ENCODE measurements at regions not wholly inside any gene's neighbourhood (a gene's known extent, or its start where the extent isn't known, plus 50 kb on each side); places are given as distances from the start of the nearest gene placed in this dataset.

- H3K9me2 ChIP-seq (ENCODE audit: low read depth, low read length): no peaks in the 10 kb centered on the region
- no peak overlapping the region for H3K4me3 ChIP-seq (ENCODE audit: low read depth, low read length, poor library complexity, severe bottlenecking)
- no peaks in the 10 kb centered on the region for H3F3A ChIP-seq (ENCODE audit: insufficient read depth, low read length)
- no peak overlapping the region for H3K9ac ChIP-seq (ENCODE audit: low read length)
- TF ChIP-seq CTCF (IDR thresholded peaks at IDR 0.05; ENCODE audit: low read length): no peak
- TF ChIP-seq EZH2 (IDR thresholded peaks at IDR 0.05; ENCODE audit: borderline replicate concordance, low read length): no peak
- H3K9me3 ChIP-seq (ENCODE audit: low read length): no peaks in the 10 kb centered on the region
- H3K27ac ChIP-seq (ENCODE audit: low read depth, low read length, poor library complexity, severe bottlenecking): no peak overlapping the region
- no peaks in the 10 kb centered on the region for H3K36me3 ChIP-seq (ENCODE audit: insufficient read depth, low read length)
- H4K20me1 ChIP-seq (ENCODE audit: insufficient read depth, low read length): no peaks in the 10 kb centered on the region
- no peak overlapping the region for H3K4me2 ChIP-seq (ENCODE audit: low read length)
- no peaks in the 10 kb centered on the region for H3K4me1 ChIP-seq (ENCODE audit: insufficient read depth, low read length, severe bottlenecking)
- H3K27me3 ChIP-seq (ENCODE audit: insufficient read depth, low read length): no peaks in the 10 kb centered on the region
- no peaks in the 10 kb centered on the region for H3K79me2 ChIP-seq (ENCODE audit: insufficient read depth, low read length)
- H2AFZ ChIP-seq (ENCODE audit: low read length): no peak overlapping the region
These were observed 123.8 kb upstream of the SOX5 start for GRCh38 chr12:24073170-24073810.

DNA sequence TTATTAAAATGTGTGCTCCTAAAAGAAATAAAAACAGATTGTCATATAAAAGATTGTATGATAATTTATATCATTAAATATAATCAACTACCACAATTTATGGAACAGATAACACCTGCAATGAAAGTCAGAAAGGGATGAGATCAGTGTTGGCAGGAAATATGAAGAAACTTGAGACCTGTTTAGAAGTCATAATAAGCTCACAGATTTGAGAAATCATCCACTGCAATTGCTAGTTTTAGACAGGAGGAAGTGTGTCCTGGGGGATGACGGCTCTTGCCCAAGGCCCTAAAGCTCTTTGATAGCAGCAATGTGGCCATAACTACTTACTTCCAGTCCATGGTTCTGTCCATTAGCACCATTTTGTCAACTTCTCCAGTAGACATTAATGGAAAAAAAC is 122.8 kb upstream of the SOX5 start:
- Histone ChIP-seq H3K79me2 (ENCODE audit: insufficient read depth, low read length) (no peaks in the 10 kb centered on the region), H3K9ac (ENCODE audit: low read length) (no peak overlapping the region), H3K4me2 (ENCODE audit: low read length) (no peak overlapping the region), H3K9me3 (ENCODE audit: low read length) (no peaks in the 10 kb centered on the region), H3K4me3 (ENCODE audit: low read depth, low read length, poor library complexity, severe bottlenecking) (no peak overlapping the region), H3K36me3 (ENCODE audit: insufficient read depth, low read length) (no peaks in the 10 kb centered on the region), H3K27me3 (ENCODE audit: insufficient read depth, low read length) (no peaks in the 10 kb centered on the region), H3K9me2 (ENCODE audit: low read depth, low read length) (no peaks in the 10 kb centered on the region), H3F3A (ENCODE audit: insufficient read depth, low read length) (no peaks in the 10 kb centered on the region), H3K4me1 (ENCODE audit: insufficient read depth, low read length, severe bottlenecking) (no peaks in the 10 kb centered on the region), H3K27ac (ENCODE audit: low read depth, low read length, poor library complexity, severe bottlenecking) (no peak overlapping the region), H2AFZ (ENCODE audit: low read length) (no peak overlapping the region), H4K20me1 (ENCODE audit: insufficient read depth, low read length) (no peaks in the 10 kb centered on the region)
- no peak for TF ChIP-seq CTCF (IDR thresholded peaks at IDR 0.05; ENCODE audit: low read length)
- TF ChIP-seq EZH2 (IDR thresholded peaks at IDR 0.05; ENCODE audit: borderline replicate concordance, low read length): no peak

DNA sequence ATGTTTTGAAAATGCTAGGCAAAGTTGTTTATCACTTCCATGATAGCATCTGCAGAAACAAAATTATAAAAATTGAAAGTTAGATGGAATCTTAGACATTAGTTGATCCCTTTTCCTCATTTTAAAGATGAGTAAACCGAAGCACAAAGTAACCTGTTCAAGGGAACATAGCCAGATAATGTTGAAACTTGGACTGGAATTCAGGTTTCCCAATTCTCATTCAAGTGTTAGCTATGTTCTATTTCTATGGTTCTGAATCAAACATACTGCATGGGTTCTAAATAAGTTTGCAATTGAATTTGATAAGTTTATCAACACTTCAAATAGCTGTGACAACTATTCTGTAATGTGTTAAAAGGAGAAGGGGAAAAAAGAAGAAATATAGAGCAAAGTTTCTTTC is 122.4 kb upstream of the SOX5 start:
- no peak overlapping the region for H3K27ac ChIP-seq (ENCODE audit: low read depth, low read length, poor library complexity, severe bottlenecking)
- TF ChIP-seq CTCF (IDR thresholded peaks at IDR 0.05; ENCODE audit: low read length) (no peak), EZH2 (IDR thresholded peaks at IDR 0.05; ENCODE audit: borderline replicate concordance, low read length) (no peak)
- H3K4me2 ChIP-seq (ENCODE audit: low read length): no peak overlapping the region

More for the DNA sequence above, 122.4 kb upstream of the SOX5 start:
- H3K36me3 ChIP-seq (ENCODE audit: insufficient read depth, low read length): no peaks in the 10 kb centered on the region
- H3K79me2 ChIP-seq (ENCODE audit: insufficient read depth, low read length): no peaks in the 10 kb centered on the region
- H3K4me3 ChIP-seq (ENCODE audit: low read depth, low read length, poor library complexity, severe bottlenecking): no peak overlapping the region
- H3F3A ChIP-seq (ENCODE audit: insufficient read depth, low read length): no peaks in the 10 kb centered on the region
- H2AFZ ChIP-seq (ENCODE audit: low read length): no peak overlapping the region
- H3K4me1 ChIP-seq (ENCODE audit: insufficient read depth, low read length, severe bottlenecking): no peaks in the 10 kb centered on the region
- no peaks in the 10 kb centered on the region for H3K27me3 ChIP-seq (ENCODE audit: insufficient read depth, low read length)
- H3K9me2 ChIP-seq (ENCODE audit: low read depth, low read length): no peaks in the 10 kb centered on the region
- H3K9me3 ChIP-seq (ENCODE audit: low read length): no peaks in the 10 kb centered on the region
- no peak overlapping the region for H3K9ac ChIP-seq (ENCODE audit: low read length)
- H4K20me1 ChIP-seq (ENCODE audit: insufficient read depth, low read length): no peaks in the 10 kb centered on the region
